HG02678 (cell line): ENCODE measurements at regions not wholly inside any gene's neighbourhood (a gene's known extent, or its start where the extent isn't known, plus 50 kb on each side); places are given as distances from the start of the nearest gene placed in this dataset.

Experiments
- ATAC-seq: cut with Tn5 transposase; IDR thresholded peaks from one replicate; pipeline ENCODE4 v1.9.1; 2021; ENCODE audit warnings: mild to moderate bottlenecking, moderate library complexity; ENCODE audit not compliant: unreplicated experiment

DNA sequence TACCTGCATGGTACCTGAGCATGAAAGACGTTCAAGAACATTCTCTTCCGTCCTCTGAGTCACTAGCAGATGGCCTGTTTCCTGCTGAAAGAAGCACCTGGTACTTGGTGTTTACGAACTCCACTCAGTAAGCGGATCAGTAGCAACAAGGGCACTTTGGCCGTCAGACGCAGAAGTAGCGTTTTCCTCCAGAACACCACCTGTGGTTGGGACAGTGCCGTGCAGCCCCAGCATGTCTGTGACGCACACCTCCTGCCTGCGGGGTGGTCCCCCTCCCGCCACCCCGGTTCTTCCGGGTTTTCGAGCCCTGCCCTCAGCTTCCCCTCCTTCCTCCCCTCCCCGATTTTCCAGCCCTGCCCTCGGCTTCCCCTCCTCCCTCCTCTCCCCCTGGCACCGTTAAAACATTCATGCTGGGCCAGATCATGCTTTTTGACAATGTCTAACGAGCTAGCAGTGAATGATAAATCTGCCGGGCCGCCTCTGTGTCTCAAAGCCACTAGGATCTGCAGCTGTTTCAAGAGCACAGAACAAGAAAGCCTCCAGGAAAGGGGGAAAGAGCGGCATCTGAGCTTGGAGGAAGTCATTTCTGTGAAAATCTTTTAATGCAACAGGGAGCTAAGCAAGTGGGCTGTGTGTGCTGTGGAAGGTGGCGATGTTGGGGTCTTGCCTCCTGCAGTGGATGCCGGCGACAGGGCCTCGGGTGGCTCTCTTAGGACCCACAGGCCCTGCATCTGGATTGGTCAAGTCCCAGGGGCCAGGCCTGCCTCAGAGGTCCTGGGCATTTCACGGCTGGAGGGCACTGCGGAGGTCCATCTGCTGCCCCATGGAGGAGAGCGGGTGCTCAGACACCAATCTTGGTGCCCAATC is 207.9 kb downstream of the ERMARD start:
- peak; percentile 96 for ATAC-seq

- ATAC-seq: no peak
Observed at GRCh38 chr6:169958510-169958909, 207.1 kb downstream of the ERMARD start.

GRCh38 chr6:169957351-169957963 is 206.0 kb downstream of the ERMARD start:
- ATAC-seq: no peak

- ATAC-seq: no peak
Observed at GRCh38 chr6:169956580-169956979, 205.2 kb downstream of the ERMARD start.

- no peak for ATAC-seq
Observed at GRCh38 chr6:169955731-169956437, 204.5 kb downstream of the ERMARD start.

DNA sequence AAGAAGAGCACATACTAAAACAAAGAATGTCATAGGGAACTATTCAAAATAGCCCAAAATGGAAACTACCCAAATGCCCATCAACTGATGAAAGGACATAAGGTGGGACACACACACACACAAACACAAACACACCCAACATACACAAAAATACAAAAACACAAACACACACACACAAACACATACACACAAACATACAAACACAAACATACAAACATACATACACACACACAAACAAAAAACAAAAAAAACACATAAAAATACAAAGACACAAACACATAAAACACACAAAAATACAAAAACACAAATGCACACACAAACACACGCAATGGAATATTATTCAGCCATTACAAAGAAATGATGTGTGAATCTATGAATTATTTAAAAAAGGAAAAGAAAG is 203.6 kb downstream of the ERMARD start:
- no peak for ATAC-seq

- ATAC-seq: no peak
Observed at GRCh38 chr6:169953686-169954085, 202.3 kb downstream of the ERMARD start.

DNA sequence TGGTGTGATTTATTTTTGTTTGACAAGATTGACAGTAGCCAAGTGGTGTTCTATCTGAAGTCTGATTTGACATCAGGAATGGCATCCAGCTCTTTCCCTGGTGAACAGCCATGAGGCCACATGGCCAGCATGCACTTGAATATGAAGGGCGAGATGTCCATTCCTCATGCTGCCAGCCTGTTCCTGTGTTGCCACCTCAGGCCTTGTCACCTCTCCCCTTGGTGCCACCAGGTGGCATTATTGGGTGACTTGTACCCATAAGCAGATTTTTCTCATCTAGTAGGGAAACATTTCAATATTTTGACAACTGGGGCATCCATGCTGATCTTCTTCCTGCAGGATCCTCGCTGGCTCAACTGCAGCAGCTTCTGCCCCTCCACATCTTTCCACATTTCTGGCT is 199.1 kb downstream of the ERMARD start:
- ATAC-seq: no peak

GRCh38 chr6:169949511-169950097 is 198.2 kb downstream of the ERMARD start:
- ATAC-seq: no peak

GRCh38 chr6:169946971-169947370 is 195.5 kb downstream of the ERMARD start:
- ATAC-seq: no peak

- no peak for ATAC-seq
Observed at GRCh38 chr6:169945117-169945516, 193.7 kb downstream of the ERMARD start.

DNA sequence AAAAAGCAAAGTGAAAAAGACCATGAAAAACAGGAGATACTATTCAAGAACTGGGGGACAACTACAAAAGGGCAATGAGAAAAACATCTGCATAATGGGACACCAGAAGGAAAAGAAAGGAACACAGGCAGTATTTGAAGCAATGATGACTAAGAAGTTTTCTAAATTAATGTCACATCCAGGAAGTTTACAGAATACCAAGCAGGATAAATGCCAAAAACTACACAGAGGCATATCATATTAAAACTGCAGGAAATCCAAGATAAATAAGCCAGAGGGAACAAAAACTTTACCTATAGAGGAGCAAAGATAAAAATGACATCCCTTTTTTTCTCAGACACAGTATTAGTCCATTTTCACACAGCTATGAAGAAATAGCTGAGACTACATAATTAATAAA is 193.0 kb downstream of the ERMARD start:
- ATAC-seq: no peak

- no peak for ATAC-seq
Observed at GRCh38 chr6:169944061-169944337, 192.6 kb downstream of the ERMARD start.

GRCh38 chr6:169943241-169944060 is 192.0 kb downstream of the ERMARD start:
- no peak for ATAC-seq

DNA sequence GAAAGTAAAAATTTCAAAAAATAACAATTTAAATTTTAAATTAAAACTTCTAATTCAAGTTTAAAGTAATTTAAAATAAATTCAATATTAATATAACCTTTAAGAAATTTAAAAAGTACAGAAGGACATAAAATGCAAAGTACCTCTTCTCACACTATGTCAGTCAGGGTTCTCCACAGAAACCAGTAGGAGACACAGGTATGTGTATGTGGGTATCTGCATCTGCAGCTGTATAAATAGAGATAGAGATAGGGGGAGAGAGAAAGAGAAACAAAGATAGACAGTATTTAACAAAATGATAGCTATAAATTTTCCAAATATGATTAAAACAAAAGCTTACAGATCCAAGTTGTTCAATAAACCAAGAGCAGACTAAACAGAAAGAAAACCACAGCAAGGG is 190.8 kb downstream of the ERMARD start:
- ATAC-seq: no peak

GRCh38 chr6:169940481-169941271 is 189.3 kb downstream of the ERMARD start:
- no peak for ATAC-seq

- ATAC-seq: no peak
Observed at GRCh38 chr6:169939554-169940164, 188.2 kb downstream of the ERMARD start.

- no peak for ATAC-seq
Observed at GRCh38 chr6:169938731-169939130, 187.3 kb downstream of the ERMARD start.

GRCh38 chr6:169938262-169938701 is 186.9 kb downstream of the ERMARD start:
- no peak for ATAC-seq
